ENCODE measurements at regions not wholly inside any gene's neighbourhood (a gene's known extent, or its start where the extent isn't known, plus 50 kb on each side); places are given as distances from the start of the nearest gene placed in this dataset.

- Mint-ChIP-seq H3K27ac (no peak overlapping the region), H3K4me3 (no peak overlapping the region), H3K9me3 (peaks cover 36 to 42% of the 10 kb centered on the region in 2 experiments), H3K36me3 (ENCODE audit: insufficient read depth in 1 of 3, low read depth in 3 of 3) (peaks cover 17 to 25% (median 17%) of the 10 kb centered on the region in 3 experiments), H3K4me1 (no peaks in the 10 kb centered on the region), H3K27me3 (ENCODE audit: low read depth) (no peaks in the 10 kb centered on the region; the same call in 1 of the 2 replicates)
- no peak for DNase-seq
- H3K23me2 ChIP-seq (ENCODE audit: insufficient read length, low read depth, low read length, poor library complexity, severe bottlenecking) = no peaks in the 10 kb centered on the region
- H3K14ac ChIP-seq (ENCODE audit: insufficient read depth, low read length) = no peak overlapping the region
- no peaks in the 10 kb centered on the region for H3K4me1 ChIP-seq (ENCODE audit: insufficient read depth, low read length)
- no peak overlapping the region for H3K18ac ChIP-seq (ENCODE audit: insufficient read length, low read depth, low read length)
- no peak overlapping the region for H2BK5ac ChIP-seq (ENCODE audit: insufficient read length, low read length)
- H3K9me3 ChIP-seq (ENCODE audit: control insufficient read depth, low read depth, low read length) = no peaks in the 10 kb centered on the region
- no peak overlapping the region for H4K8ac ChIP-seq (replicated peaks; ENCODE audit: insufficient read length, low read depth, low read length)
- no peak overlapping the region for H3K4ac ChIP-seq (ENCODE audit: low read depth, low read length)
- TF ChIP-seq CTCF (conservative IDR thresholded peaks at IDR 0.05) = no peak
- no peak overlapping the region for H4K5ac ChIP-seq (ENCODE audit: insufficient read length, low read depth, low read length)
- H2BK12ac ChIP-seq (ENCODE audit: insufficient read length, low read depth, low read length) = no peak overlapping the region
- H2BK15ac ChIP-seq (ENCODE audit: low read depth, low read length) = no peak overlapping the region
- H4K20me1 ChIP-seq (ENCODE audit: control insufficient read depth, insufficient read depth, insufficient read length) = no peaks in the 10 kb centered on the region
- no peaks in the 10 kb centered on the region for H3K27me3 ChIP-seq (ENCODE audit: insufficient read depth, low read length)
- H3K4me2 ChIP-seq (ENCODE audit: insufficient read depth, insufficient read length, low read length) = no peak overlapping the region
- no peak overlapping the region for H3K56ac ChIP-seq (ENCODE audit: insufficient read length, low read depth, low read length)
- H3K79me1 ChIP-seq (ENCODE audit: insufficient read depth, low read depth, low read length, poor library complexity, severe bottlenecking) = no peaks in the 10 kb centered on the region
- WGBS (ENCODE audit: extremely low coverage, insufficient read length, low lambda C conversion rate) = no CpG with 5 or more reads among the region's 1 CpG
- H3T11ph ChIP-seq (ENCODE audit: low read length) = no peak overlapping the region
- H4K91ac ChIP-seq (ENCODE audit: insufficient read length, low read depth, low read length) = no peak overlapping the region
- H3K9ac ChIP-seq (ENCODE audit: extremely low read depth, insufficient read length, low read length) = no peak overlapping the region
- no peaks in the 10 kb centered on the region for H3K79me2 ChIP-seq (ENCODE audit: insufficient read depth, low read length)
- H2BK120ac ChIP-seq (ENCODE audit: low read depth, low read length, poor library complexity, severe bottlenecking) = no peak overlapping the region
- H3K23ac ChIP-seq (ENCODE audit: insufficient read length, low read depth, low read length) = no peak overlapping the region
- H2AFZ ChIP-seq (ENCODE audit: low read length) = no peak overlapping the region
- no peak overlapping the region for H2BK20ac ChIP-seq (ENCODE audit: low read depth, low read length, poor library complexity, severe bottlenecking)
- no peak overlapping the region for H2AK5ac ChIP-seq (ENCODE audit: insufficient read length, low read length)
- no peak overlapping the region for H3K27ac ChIP-seq (ENCODE audit: insufficient read length, low read depth, low read length)
Measured at GRCh38 chr4:19293080-19293479, 958.6 kb upstream of the SLIT2 start.
